Inflammatory macrophage (primary cell): ENCODE measurements at regions not wholly inside any gene's neighbourhood (a gene's known extent, or its start where the extent isn't known, plus 50 kb on each side); places are given as distances from the start of the nearest gene placed in this dataset.
A peak's percentile ranks its signal among the peaks of the same experiment; 100 is the strongest.

Experiments
- DNase-seq, 2 donors: peaks; one replicate each; pipeline ENCODE4 v3.0.0-alpha.2; 2020 to 2022

- DNase-seq, result no peak
Measured at GRCh38 chr4:155512817-155513216, 136.1 kb upstream of the MAP9 start.

- no peak for DNase-seq
Measured at GRCh38 chr4:155512046-155512445, 135.3 kb upstream of the MAP9 start.

GRCh38 chr4:155510771-155511170 lies 134.0 kb upstream of the MAP9 start:
- DNase-seq, result no peak

- peak; percentile 30 to 55 for DNase-seq
Measured at GRCh38 chr4:155509555-155509954, 132.8 kb upstream of the MAP9 start.

GRCh38 chr4:155506745-155507144 lies 130.0 kb upstream of the MAP9 start:
- DNase-seq, result no peak

GRCh38 chr4:155505321-155505720 lies 128.6 kb upstream of the MAP9 start:
- DNase-seq, result no peak

- DNase-seq, result no peak
Measured at GRCh38 chr4:155497306-155497705, 120.5 kb upstream of the MAP9 start.

GRCh38 chr4:155496294-155496626 lies 119.5 kb upstream of the MAP9 start:
- DNase-seq, result no peak

GRCh38 chr4:155495572-155496293 lies 119.0 kb upstream of the MAP9 start:
- no peak for DNase-seq

- DNase-seq, result no peak
Measured at GRCh38 chr4:155494037-155494718, 117.4 kb upstream of the MAP9 start.

GRCh38 chr4:155491336-155492120 lies 114.8 kb upstream of the MAP9 start:
- DNase-seq, result peak in 1 of 2 donors; percentile 45

GRCh38 chr4:155489271-155489670 lies 112.5 kb upstream of the MAP9 start:
- no peak for DNase-seq

- DNase-seq, result no peak
Measured at GRCh38 chr4:155488691-155489090, 111.9 kb upstream of the MAP9 start.

- DNase-seq, result no peak
Measured at GRCh38 chr4:155487210-155487609, 110.4 kb upstream of the MAP9 start.

GRCh38 chr4:155481150-155481549 lies 104.4 kb upstream of the MAP9 start:
- no peak for DNase-seq

GRCh38 chr4:155479835-155480234 lies 103.1 kb upstream of the MAP9 start:
- DNase-seq, result no peak

- DNase-seq, result no peak
Measured at GRCh38 chr4:155478336-155478835, 101.6 kb upstream of the MAP9 start.

GRCh38 chr4:155474758-155475157 lies 98.0 kb upstream of the MAP9 start:
- DNase-seq, result no peak

- no peak for DNase-seq
Measured at GRCh38 chr4:155473420-155474095, 96.8 kb upstream of the MAP9 start.

GRCh38 chr4:155468282-155468681 lies 91.5 kb upstream of the MAP9 start:
- no peak for DNase-seq

GRCh38 chr4:155450676-155451075 lies 73.9 kb upstream of the MAP9 start:
- DNase-seq, result peak; percentile 29 to 36

- no peak for DNase-seq
Measured at GRCh38 chr4:155445306-155445705, 68.5 kb upstream of the MAP9 start.

- no peak for DNase-seq
Measured at GRCh38 chr4:155444721-155445120, 68.0 kb upstream of the MAP9 start.
